ENCODE measurements at regions not wholly inside any gene's neighbourhood (a gene's known extent, or its start where the extent isn't known, plus 50 kb on each side); places are given as distances from the start of the nearest gene placed in this dataset.

DNA sequence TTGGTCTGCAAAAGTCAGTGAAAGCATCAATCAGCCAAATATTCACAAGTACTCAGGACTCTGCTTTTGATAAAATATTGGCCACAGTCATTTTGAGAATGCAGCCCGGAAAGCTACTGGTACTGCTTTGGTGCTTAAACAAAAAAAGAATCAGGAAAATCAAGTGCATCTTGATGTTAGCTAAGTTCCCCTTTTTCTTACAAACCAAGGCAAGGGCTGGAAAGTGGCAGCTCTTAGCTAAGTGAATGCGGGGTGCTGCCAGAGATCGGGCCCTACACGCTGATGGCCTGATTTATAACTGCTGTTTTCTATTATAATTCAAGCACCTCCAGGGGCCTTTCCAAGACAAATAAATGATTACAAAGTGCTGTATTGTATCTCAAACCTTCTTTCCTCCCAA, 136.8 kb upstream of the MGMT start:
- TF ChIP-seq TCF3 (CRISPR knock-in tag; IDR thresholded peaks at IDR 0.05) (no peak), NFE2L1 (tag; IDR thresholded peaks at IDR 0.05; ENCODE audit: borderline replicate concordance, low read depth) (no peak), HDGF (IDR thresholded peaks at IDR 0.05) (no peak), ARHGAP35 (IDR thresholded peaks at IDR 0.05; ENCODE audit: partially characterized antibody) (no peak), SMARCC2 (IDR thresholded peaks at IDR 0.05; ENCODE audit: low read depth) (no peak), U2AF2 (optimal IDR thresholded peaks at IDR 0.05; ENCODE audit: low read depth, low read length) (no peak), TBL1XR1 (IDR thresholded peaks at IDR 0.05; ENCODE audit: low read length in 2 of 2) (no peak)
- TF ChIP-seq, protein P1, sequence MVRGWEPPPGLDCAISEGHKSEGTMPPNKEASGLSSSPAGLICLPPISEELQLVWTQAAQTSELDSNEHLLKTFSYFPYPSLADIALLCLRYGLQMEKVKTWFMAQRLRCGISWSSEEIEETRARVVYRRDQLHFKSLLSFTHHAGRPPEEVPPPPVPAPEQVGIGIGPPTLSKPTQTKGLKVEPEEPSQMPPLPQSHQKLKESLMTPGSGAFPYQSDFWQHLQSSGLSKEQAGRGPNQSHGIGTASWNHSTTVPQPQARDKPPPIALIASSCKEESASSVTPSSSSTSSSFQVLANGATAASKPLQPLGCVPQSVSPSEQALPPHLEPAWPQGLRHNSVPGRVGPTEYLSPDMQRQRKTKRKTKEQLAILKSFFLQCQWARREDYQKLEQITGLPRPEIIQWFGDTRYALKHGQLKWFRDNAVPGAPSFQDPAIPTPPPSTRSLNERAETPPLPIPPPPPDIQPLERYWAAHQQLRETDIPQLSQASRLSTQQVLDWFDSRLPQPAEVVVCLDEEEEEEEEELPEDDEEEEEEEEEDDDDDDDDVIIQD (CRISPR knock-in tag; IDR thresholded peaks at IDR 0.05) = no peak
- Histone ChIP-seq H4K20me1 (replicated peaks; ENCODE audit: control insufficient read depth, insufficient read depth, low read length) (no peaks in the 10 kb centered on the region), H2AFZ (ENCODE audit: low read depth, low read length) (no peak overlapping the region), H3K9me3 (replicated peaks; ENCODE audit: control insufficient read depth, insufficient read depth, low read depth, low read length) (no peaks in the 10 kb centered on the region), H3K4me2 (ENCODE audit: insufficient read depth, low read length) (no peak overlapping the region), H3K27me3 (ENCODE audit: control insufficient read depth in 2 of 2, insufficient read depth in 2 of 2, low read length in 2 of 2) (peaks cover 0 to 5% of the 10 kb centered on the region in 2 experiments; a peak in 1 of 5 replicates), H3K9ac (ENCODE audit: insufficient read depth in 1 of 2, low read depth in 2 of 2, low read length in 2 of 2) (no peak overlapping the region), H3K9me1 (ENCODE audit: control insufficient read depth, insufficient read depth, low read length) (no peaks in the 10 kb centered on the region), H3K4me3 (no peak overlapping the region), H3K4me1 (replicated peaks in 1 of 2; ENCODE audit: control insufficient read depth in 2 of 2, insufficient read depth in 2 of 2, low read length in 2 of 2) (no peaks in the 10 kb centered on the region), H3K36me3 (ENCODE audit: control insufficient read depth, insufficient read depth, low read length) (no peaks in the 10 kb centered on the region), H3K79me2 (ENCODE audit: control insufficient read depth, insufficient read depth, low read length) (no peaks in the 10 kb centered on the region), H3K27ac (ENCODE audit: extremely low read depth, low read depth, low read length) (no peak overlapping the region)
- DNase-seq (ENCODE audit: extremely low read depth in 1 of 4, low spot score in 3 of 4) (no peak), FAIRE-seq (no peak), ATAC-seq (no peak)
- 2% methylated on average over 4 of the region's 4 CpGs for WGBS (ENCODE audit: insufficient coverage, low coverage, missing lambda C conversion rate)
- in situ Hi-C loops (cut with MboI) (no loop called here), intact Hi-C loops (cut with micrococcal nuclease) (no loop called here)
- POLR2A ChIA-PET = interaction anchor here (0.6 kb wide), 2 partner anchors 29 to 302 kb away, joined by 3 read pairs; no protein-coding TSS in a partner anchor
- CTCF ChIA-PET (ENCODE audit: low intra/inter-chr PET ratio) = no interaction called here
- BruUV-seq (replicated peaks) = no TSS peak

Data from K562 (cell line).